HepG2 (cell line): ENCODE measurements at regions not wholly inside any gene's neighbourhood (a gene's known extent, or its start where the extent isn't known, plus 50 kb on each side); places are given as distances from the start of the nearest gene placed in this dataset.

Experiments
- CBX5 ChIP-seq: sonication (generic); formaldehyde crosslinking; IDR thresholded peaks from 2 replicates; pipeline ENCODE4 v1.4.0; 2020; ENCODE audit warnings: missing genetic modification reagents, borderline replicate concordance
- KLF6 ChIP-seq: IDR thresholded peaks from 2 replicates; pipeline ENCODE4 v1.8.0; 2016; ENCODE audit warnings: missing biosample characterization, missing genetic modification reagents
- POLR2A ChIP-seq, 2 experiments: IDR thresholded peaks; 2 replicates each; pipeline ENCODE4 v1.6.1; 2011; ENCODE audit warnings: low read depth in 2 of 2, low read length in 2 of 2, mild to moderate bottlenecking in 1 of 2, moderate library complexity in 1 of 2; ENCODE audit not compliant: insufficient read depth in 1 of 2
- TCF7L2 ChIP-seq: IDR thresholded peaks from 2 replicates; pipeline ENCODE4 v1.6.1; 2011; ENCODE audit warnings: mild to moderate bottlenecking, low read depth, low read length, moderate library complexity
- TGIF2 ChIP-seq: IDR thresholded peaks from 2 replicates; pipeline ENCODE4 v1.6.1; 2016; ENCODE audit warnings: control low read depth, missing compliant biosample characterization
- TF ChIP-seq, protein P1 (sequence below): sonication (generic); formaldehyde crosslinking; IDR thresholded peaks from 2 replicates; pipeline ENCODE4 v1.4.0; 2020; ENCODE audit warnings: missing genetic modification reagents
- TF ChIP-seq, protein P2 (sequence below): sonication (generic); formaldehyde crosslinking; IDR thresholded peaks from 2 replicates; pipeline ENCODE4 v1.5.0; 2020; ENCODE audit warnings: mild to moderate bottlenecking, missing genetic modification reagents, moderate library complexity
- TF ChIP-seq, protein P3 (sequence below): sonication (generic); formaldehyde crosslinking; IDR thresholded peaks from 2 replicates; pipeline ENCODE4 v1.8.1; 2023; ENCODE audit warnings: missing genetic modification reagents, inconsistent platforms, borderline replicate concordance
- TF ChIP-seq, protein P4 (sequence below): sonication (generic); formaldehyde crosslinking; IDR thresholded peaks from 2 replicates; pipeline ENCODE4 v1.5.0; 2020; ENCODE audit warnings: missing genetic modification reagents

DNA sequence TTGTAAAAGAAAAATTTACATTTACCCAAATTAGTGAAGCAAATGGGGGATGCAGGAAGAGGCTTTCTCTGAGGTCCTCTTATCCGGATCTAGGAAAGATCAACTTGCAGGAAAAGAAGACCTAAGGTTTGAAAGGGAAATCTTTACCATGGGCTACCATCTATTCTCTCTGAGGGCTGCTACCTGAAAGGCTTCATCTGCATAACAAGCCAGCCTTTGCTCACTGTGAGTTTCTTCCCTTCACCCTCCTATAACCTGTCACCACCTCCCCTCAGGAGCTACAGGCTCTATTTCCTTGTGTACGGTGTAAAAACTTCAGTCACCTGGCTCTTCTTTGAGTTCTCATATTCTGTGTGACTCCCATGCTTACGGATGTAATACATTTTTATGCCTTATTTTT lies 118.6 kb upstream of the BEND4 start:
- TF ChIP-seq, protein P1, sequence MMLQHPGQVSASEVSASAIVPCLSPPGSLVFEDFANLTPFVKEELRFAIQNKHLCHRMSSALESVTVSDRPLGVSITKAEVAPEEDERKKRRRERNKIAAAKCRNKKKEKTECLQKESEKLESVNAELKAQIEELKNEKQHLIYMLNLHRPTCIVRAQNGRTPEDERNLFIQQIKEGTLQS (CRISPR knock-in tag): no peak
- TF ChIP-seq, protein P2, sequence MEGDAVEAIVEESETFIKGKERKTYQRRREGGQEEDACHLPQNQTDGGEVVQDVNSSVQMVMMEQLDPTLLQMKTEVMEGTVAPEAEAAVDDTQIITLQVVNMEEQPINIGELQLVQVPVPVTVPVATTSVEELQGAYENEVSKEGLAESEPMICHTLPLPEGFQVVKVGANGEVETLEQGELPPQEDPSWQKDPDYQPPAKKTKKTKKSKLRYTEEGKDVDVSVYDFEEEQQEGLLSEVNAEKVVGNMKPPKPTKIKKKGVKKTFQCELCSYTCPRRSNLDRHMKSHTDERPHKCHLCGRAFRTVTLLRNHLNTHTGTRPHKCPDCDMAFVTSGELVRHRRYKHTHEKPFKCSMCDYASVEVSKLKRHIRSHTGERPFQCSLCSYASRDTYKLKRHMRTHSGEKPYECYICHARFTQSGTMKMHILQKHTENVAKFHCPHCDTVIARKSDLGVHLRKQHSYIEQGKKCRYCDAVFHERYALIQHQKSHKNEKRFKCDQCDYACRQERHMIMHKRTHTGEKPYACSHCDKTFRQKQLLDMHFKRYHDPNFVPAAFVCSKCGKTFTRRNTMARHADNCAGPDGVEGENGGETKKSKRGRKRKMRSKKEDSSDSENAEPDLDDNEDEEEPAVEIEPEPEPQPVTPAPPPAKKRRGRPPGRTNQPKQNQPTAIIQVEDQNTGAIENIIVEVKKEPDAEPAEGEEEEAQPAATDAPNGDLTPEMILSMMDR (CRISPR knock-in tag): no peak
- TF ChIP-seq TCF7L2 (no peak), POLR2A (IDR thresholded peaks at IDR 0.05; ENCODE audit: insufficient read depth in 1 of 2, low read depth in 2 of 2, low read length in 2 of 2) (no peak), CBX5 (CRISPR knock-in tag) (no peak), KLF6 (CRISPR knock-in tag) (no peak), TGIF2 (CRISPR knock-in tag) (no peak)
- TF ChIP-seq, protein P3, sequence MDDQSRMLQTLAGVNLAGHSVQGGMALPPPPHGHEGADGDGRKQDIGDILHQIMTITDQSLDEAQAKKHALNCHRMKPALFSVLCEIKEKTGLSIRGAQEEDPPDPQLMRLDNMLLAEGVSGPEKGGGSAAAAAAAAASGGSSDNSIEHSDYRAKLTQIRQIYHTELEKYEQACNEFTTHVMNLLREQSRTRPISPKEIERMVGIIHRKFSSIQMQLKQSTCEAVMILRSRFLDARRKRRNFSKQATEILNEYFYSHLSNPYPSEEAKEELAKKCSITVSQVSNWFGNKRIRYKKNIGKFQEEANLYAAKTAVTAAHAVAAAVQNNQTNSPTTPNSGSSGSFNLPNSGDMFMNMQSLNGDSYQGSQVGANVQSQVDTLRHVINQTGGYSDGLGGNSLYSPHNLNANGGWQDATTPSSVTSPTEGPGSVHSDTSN: no peak
- TF ChIP-seq, protein P4, sequence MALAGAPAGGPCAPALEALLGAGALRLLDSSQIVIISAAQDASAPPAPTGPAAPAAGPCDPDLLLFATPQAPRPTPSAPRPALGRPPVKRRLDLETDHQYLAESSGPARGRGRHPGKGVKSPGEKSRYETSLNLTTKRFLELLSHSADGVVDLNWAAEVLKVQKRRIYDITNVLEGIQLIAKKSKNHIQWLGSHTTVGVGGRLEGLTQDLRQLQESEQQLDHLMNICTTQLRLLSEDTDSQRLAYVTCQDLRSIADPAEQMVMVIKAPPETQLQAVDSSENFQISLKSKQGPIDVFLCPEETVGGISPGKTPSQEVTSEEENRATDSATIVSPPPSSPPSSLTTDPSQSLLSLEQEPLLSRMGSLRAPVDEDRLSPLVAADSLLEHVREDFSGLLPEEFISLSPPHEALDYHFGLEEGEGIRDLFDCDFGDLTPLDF (CRISPR knock-in tag): no peak
